Activated naive CD8-positive, alpha-beta T cell treated with anti-CD3 and anti-CD28 coated beads for 36 hours (primary cell): ENCODE measurements at regions not wholly inside any gene's neighbourhood (a gene's known extent, or its start where the extent isn't known, plus 50 kb on each side); places are given as distances from the start of the nearest gene placed in this dataset.

ENCODE experiments used
- DNase-seq: peaks from one replicate; pipeline ENCODE4 v3.0.0; 2021
- H3K27ac Mint-ChIP-seq: one replicate; pipeline ENCODE4 v1.8.0; 2022; ENCODE audit warnings: mild to moderate bottlenecking, moderate library complexity, mixed read lengths
- H3K27me3 Mint-ChIP-seq: one replicate; pipeline ENCODE4 v1.8.0; 2022; ENCODE audit warnings: mild to moderate bottlenecking, mixed read lengths
- H3K36me3 Mint-ChIP-seq: one replicate; pipeline ENCODE4 v1.8.0; 2021; ENCODE audit warnings: mild to moderate bottlenecking, mixed read lengths
- H3K4me1 Mint-ChIP-seq: one replicate; pipeline ENCODE4 v1.8.0; 2021; ENCODE audit warnings: mixed read lengths
- H3K4me3 Mint-ChIP-seq: one replicate; pipeline ENCODE4 v1.8.0; 2022; ENCODE audit warnings: mild to moderate bottlenecking, moderate library complexity, mixed read lengths
- H3K9me3 Mint-ChIP-seq: one replicate; pipeline ENCODE4 v1.8.0; 2022; ENCODE audit warnings: mixed read lengths

DNA sequence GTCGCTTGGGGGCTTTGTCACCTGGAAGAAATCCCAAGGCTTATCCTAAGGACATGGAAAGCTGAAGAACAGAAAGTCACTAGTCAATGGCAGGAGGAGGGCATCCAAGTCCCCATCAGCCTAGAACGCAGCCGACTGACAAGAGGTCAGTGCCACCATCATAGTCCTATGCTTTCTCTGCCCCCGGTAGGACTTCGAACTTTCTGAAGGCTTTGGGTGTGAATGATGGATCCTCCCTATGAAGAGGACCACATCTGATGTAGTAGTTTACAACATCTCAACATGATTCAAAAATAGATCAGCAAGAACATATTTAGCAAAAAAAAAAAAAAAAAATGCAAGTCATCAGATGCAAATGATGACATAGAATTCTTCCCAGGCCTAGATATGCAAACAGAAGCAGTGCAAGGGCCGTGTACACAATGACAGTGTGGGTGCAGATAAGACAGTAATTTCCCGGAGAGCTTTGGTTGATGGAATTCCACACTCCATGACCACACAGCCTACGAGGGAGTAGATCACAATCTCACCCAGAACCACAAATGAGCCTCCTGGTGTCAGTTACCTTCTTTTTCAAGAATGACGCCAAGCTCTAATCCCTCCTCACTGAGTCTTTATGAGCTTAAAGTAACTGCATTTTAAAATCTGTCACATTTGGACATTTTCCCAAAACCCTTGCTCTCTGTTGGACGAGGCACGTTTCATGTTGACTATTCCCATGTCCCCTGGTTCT lies 88.2 kb downstream of the PSMG1 start:
- Mint-ChIP-seq H3K27me3 (no peaks in the 10 kb centered on the region), H3K9me3 (no peaks in the 10 kb centered on the region), H3K4me3 (no peak overlapping the region), H3K4me1 (no peaks in the 10 kb centered on the region), H3K36me3 (no peaks in the 10 kb centered on the region), H3K27ac (no peak overlapping the region)
- DNase-seq = no peak

GRCh38 chr21:39094087-39094780 lies 89.0 kb downstream of the PSMG1 start:
- Mint-ChIP-seq H3K4me1 (no peaks in the 10 kb centered on the region), H3K9me3 (no peaks in the 10 kb centered on the region), H3K27ac (no peak overlapping the region), H3K36me3 (no peaks in the 10 kb centered on the region), H3K27me3 (no peaks in the 10 kb centered on the region), H3K4me3 (no peak overlapping the region)
- DNase-seq = no peak

- no peaks in the 10 kb centered on the region for H3K36me3 Mint-ChIP-seq
- H3K27ac Mint-ChIP-seq = no peak overlapping the region
- no peaks in the 10 kb centered on the region for H3K27me3 Mint-ChIP-seq
- DNase-seq = no peak
- no peaks in the 10 kb centered on the region for H3K9me3 Mint-ChIP-seq
- no peaks in the 10 kb centered on the region for H3K4me1 Mint-ChIP-seq
- H3K4me3 Mint-ChIP-seq = no peak overlapping the region
Observed at GRCh38 chr21:39093526-39093925, 89.7 kb downstream of the PSMG1 start.

GRCh38 chr21:39088831-39089380 lies 94.3 kb downstream of the PSMG1 start:
- no peak overlapping the region for H3K4me3 Mint-ChIP-seq
- no peak overlapping the region for H3K27ac Mint-ChIP-seq
- H3K9me3 Mint-ChIP-seq = no peaks in the 10 kb centered on the region
- DNase-seq = no peak
- no peaks in the 10 kb centered on the region for H3K4me1 Mint-ChIP-seq
- H3K36me3 Mint-ChIP-seq = no peaks in the 10 kb centered on the region
- H3K27me3 Mint-ChIP-seq = no peaks in the 10 kb centered on the region

- no peak for DNase-seq
- Mint-ChIP-seq H3K27ac (no peak overlapping the region), H3K36me3 (no peaks in the 10 kb centered on the region), H3K27me3 (no peaks in the 10 kb centered on the region), H3K9me3 (no peaks in the 10 kb centered on the region), H3K4me1 (no peaks in the 10 kb centered on the region), H3K4me3 (no peak overlapping the region)
Observed at GRCh38 chr21:39088031-39088370, 95.2 kb downstream of the PSMG1 start.

- H3K4me3 Mint-ChIP-seq = no peak overlapping the region
- no peak overlapping the region for H3K27ac Mint-ChIP-seq
- no peaks in the 10 kb centered on the region for H3K27me3 Mint-ChIP-seq
- H3K4me1 Mint-ChIP-seq = no peaks in the 10 kb centered on the region
- no peaks in the 10 kb centered on the region for H3K36me3 Mint-ChIP-seq
- H3K9me3 Mint-ChIP-seq = no peaks in the 10 kb centered on the region
- no peak for DNase-seq
Observed at GRCh38 chr21:39087238-39088030, 95.8 kb downstream of the PSMG1 start.

- Mint-ChIP-seq H3K27ac (no peak overlapping the region), H3K9me3 (no peaks in the 10 kb centered on the region), H3K4me3 (no peak overlapping the region), H3K27me3 (peaks cover 3% of the 10 kb centered on the region), H3K36me3 (no peaks in the 10 kb centered on the region), H3K4me1 (no peaks in the 10 kb centered on the region)
- no peak for DNase-seq
Observed at GRCh38 chr21:39086547-39086946, 96.7 kb downstream of the PSMG1 start.

GRCh38 chr21:39085843-39086405 lies 97.3 kb downstream of the PSMG1 start:
- no peak for DNase-seq
- Mint-ChIP-seq H3K4me1 (no peaks in the 10 kb centered on the region), H3K27me3 (peaks cover 6% of the 10 kb centered on the region), H3K9me3 (no peaks in the 10 kb centered on the region), H3K27ac (no peak overlapping the region), H3K4me3 (no peak overlapping the region), H3K36me3 (no peaks in the 10 kb centered on the region)

DNA sequence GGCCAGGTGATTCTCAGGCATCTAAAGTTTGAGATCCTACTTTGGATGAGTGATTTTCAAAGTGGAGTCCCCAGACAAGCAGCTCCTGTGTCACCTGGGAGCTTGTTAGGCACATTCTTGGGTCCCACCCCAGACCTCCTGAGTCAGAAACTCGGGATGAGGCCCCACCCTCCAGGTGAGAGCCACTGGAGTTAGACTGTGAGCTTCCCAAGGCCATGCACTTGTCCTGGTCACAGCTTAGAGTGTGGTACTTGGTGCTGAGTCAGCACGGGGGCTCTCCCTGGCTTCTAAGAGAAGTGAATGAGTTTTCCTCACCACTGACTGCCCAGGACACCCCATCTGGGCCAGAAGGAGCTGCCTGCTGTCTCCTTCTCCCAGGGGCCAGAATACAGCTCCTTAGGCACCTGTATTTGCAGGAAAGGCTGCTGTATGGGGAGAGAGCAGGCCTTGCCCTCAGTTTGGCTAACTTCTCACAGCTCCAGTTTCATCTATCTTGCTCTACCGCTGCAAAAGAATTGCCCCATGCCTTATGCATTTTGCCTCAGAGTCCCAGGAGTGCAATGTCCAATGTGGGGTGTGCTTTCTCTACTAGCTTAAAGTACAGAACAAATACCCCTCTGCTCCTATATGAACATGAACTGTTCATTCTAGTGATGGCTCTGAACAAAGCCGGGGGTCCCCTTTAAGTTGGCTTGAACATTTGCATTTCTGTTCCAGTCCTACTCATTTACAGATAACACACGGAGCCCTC lies 98.1 kb downstream of the PSMG1 start:
- no peak overlapping the region for H3K27ac Mint-ChIP-seq
- no peaks in the 10 kb centered on the region for H3K9me3 Mint-ChIP-seq
- no peak for DNase-seq
- no peaks in the 10 kb centered on the region for H3K36me3 Mint-ChIP-seq
- H3K4me1 Mint-ChIP-seq = no peaks in the 10 kb centered on the region
- peaks cover 6% of the 10 kb centered on the region for H3K27me3 Mint-ChIP-seq
- H3K4me3 Mint-ChIP-seq = no peak overlapping the region

DNA sequence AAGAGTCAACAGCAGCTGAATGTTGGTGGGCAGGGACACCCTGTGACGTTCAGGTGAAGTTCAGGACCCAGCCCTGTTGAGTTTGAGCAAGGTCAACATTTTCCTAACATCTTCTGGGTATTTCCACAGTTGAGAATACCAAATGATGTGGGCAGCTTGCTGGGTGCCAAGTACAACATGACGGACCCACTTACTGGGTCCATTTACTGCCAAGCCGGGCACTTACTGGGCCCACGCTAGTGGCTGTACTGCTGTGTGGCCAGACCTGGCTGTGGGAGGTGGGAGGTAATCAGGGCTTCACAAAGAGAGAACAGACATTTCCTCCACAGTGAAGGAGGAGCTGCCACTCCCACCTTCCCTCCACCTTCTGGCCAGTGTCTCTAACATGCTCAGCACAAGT lies 99.2 kb downstream of the PSMG1 start:
- no peak overlapping the region for H3K4me3 Mint-ChIP-seq
- H3K9me3 Mint-ChIP-seq = no peaks in the 10 kb centered on the region
- H3K4me1 Mint-ChIP-seq = no peaks in the 10 kb centered on the region
- peaks cover 6% of the 10 kb centered on the region for H3K27me3 Mint-ChIP-seq
- H3K36me3 Mint-ChIP-seq = no peaks in the 10 kb centered on the region
- DNase-seq = no peak
- no peak overlapping the region for H3K27ac Mint-ChIP-seq

- H3K36me3 Mint-ChIP-seq = no peaks in the 10 kb centered on the region
- DNase-seq = no peak
- no peak overlapping the region for H3K4me3 Mint-ChIP-seq
- H3K9me3 Mint-ChIP-seq = no peaks in the 10 kb centered on the region
- H3K4me1 Mint-ChIP-seq = no peaks in the 10 kb centered on the region
- H3K27ac Mint-ChIP-seq = no peak overlapping the region
- H3K27me3 Mint-ChIP-seq = peaks cover 6% of the 10 kb centered on the region
Observed at GRCh38 chr21:39083377-39084008, 99.8 kb downstream of the PSMG1 start.

GRCh38 chr21:39082656-39083376 lies 100.4 kb downstream of the PSMG1 start:
- peaks cover 6% of the 10 kb centered on the region for H3K27me3 Mint-ChIP-seq
- no peak overlapping the region for H3K27ac Mint-ChIP-seq

DNA sequence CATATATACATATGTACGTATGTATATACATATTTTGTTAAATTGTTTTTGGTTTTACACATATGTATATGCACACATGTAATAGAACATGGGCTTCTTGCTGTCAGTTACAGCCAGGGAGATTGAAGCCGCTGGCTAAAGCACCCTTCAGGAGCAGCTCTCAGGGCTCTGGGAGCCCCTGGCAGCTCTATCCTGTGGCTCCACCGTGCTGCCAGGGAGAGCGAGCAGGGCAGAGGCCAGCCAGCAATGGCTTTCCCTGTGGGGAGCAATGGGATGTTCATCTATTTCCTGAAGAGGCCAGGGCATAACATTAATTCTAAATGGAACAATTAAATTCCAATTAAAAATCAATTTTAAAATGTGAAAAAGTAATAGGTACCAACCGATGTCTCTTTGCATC lies 102.9 kb downstream of the PSMG1 start:
- no peak overlapping the region for H3K4me3 Mint-ChIP-seq
- no peaks in the 10 kb centered on the region for H3K36me3 Mint-ChIP-seq
- H3K27me3 Mint-ChIP-seq = peaks cover 6% of the 10 kb centered on the region
- H3K27ac Mint-ChIP-seq = no peak overlapping the region
- DNase-seq = no peak
- peaks cover 2% of the 10 kb centered on the region for H3K9me3 Mint-ChIP-seq
- H3K4me1 Mint-ChIP-seq = no peaks in the 10 kb centered on the region

More at GRCh38 chr21:39082656-39083376, 100.4 kb downstream of the PSMG1 start:
- DNase-seq = no peak
- Mint-ChIP-seq H3K36me3 (no peaks in the 10 kb centered on the region), H3K9me3 (no peaks in the 10 kb centered on the region), H3K4me3 (no peak overlapping the region), H3K4me1 (no peaks in the 10 kb centered on the region)

DNA sequence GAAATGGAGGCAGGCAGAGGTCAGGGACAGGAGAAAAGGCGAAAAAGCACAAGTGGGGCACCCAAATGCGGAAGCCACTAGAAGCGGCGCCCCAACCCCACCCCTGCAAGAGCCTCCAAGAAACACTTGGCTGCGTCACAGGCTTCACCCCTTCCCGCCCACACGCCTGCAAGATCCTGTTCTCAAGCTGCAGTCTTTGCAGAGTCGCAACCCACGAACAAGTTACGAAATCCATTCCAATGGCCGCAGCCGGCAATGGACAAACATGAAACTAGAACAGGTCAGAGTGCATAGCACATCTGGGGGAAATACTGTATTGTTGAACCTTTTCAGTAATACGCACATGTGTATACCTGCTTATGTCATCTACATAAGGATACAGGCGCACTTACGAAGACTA lies 103.6 kb downstream of the PSMG1 start:
- DNase-seq = no peak
- no peak overlapping the region for H3K27ac Mint-ChIP-seq

More for the DNA sequence above, 103.6 kb downstream of the PSMG1 start:
- no peak overlapping the region for H3K4me3 Mint-ChIP-seq
- H3K27me3 Mint-ChIP-seq = peaks cover 10% of the 10 kb centered on the region
- H3K36me3 Mint-ChIP-seq = no peaks in the 10 kb centered on the region
- H3K9me3 Mint-ChIP-seq = peaks cover 6% of the 10 kb centered on the region
- H3K4me1 Mint-ChIP-seq = no peaks in the 10 kb centered on the region
